ENCODE measurements at regions not wholly inside any gene's neighbourhood (a gene's known extent, or its start where the extent isn't known, plus 50 kb on each side); places are given as distances from the start of the nearest gene placed in this dataset.

DNA sequence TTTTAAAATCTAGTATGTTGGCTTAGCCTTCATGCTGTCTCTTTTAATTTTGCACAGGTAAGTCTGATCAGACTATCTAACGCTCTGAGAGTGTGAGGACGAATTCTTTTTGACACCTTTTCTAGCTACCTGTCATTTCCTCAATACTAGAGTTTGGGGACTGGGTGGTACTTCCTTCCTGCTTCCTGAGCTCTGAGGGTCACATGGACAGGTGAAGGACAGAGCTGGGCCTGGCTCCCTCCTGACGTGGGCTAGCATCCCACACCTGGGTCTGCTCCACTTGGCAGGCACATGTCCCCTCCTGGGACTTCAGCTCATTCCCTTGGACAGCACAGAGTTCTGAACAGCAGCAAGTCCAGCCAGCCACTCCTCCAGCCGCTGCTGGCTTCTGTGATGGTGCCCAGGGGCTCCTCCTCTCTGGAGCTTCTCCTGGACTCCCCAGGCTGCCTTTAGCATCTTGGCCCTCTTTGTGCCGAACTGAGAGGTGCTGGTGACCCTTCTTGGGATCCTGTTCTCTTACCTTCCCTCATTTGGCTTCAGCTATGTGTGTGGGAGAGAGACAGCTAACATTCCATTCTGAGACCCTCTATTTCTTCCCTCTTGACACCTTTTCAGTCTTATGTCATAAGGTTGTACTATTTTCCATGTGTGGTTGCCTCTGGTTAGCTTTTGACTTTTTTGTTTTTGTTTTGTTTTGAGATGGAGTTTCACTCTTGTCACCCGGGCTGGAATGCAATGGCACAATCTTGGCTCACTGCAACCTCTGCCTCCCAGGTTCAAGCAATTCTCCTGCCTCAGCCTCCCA lies 106.9 kb downstream of the B3GNT2 start:
- no peak for DNase-seq (ENCODE audit: low spot score)

DNA sequence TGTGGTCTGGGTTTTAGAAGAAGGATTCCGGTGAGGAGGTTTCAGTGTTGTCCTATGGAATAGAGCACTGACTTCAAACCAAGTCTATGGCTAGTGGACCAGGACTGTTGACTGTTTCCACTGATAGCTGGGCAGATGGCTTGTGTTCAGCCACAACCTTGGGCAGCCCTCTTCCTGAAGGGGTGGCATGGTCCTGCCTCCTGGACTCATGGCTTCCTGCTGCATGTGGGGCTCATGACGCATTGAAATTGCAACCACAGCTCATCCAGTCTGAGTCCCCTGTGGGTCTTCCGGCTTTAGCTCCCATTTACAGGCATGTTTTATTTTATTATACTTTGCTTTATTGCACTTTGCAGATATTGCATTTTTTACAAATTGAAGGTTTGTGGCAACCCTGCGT lies 105.0 kb downstream of the B3GNT2 start:
- no peak for DNase-seq (ENCODE audit: low spot score)

DNA sequence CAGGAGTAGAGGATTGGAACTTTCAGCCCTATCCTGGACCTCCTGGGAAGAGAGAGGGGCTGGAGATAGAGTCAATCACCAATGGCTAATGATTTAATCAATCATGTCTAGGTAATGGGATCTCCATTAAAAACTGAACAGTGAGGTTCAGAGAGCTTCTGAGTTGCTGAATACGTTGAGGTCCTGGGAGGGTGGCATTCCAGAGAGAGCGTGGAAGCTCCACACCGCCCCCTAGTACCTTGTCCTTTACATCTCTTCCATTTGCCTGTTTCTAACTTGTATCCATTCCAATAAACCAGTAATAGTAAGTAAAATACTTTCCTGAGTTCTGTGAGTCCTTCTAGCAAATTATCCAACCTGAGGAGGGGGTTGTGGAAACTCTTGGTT lies 101.7 kb downstream of the B3GNT2 start:
- peak; percentile 72 for DNase-seq (ENCODE audit: low spot score)

- DNase-seq (ENCODE audit: low spot score), result no peak
Observed at GRCh38 chr2:62296832-62297623, 101.1 kb downstream of the B3GNT2 start.

GRCh38 chr2:62296034-62296831 lies 100.3 kb downstream of the B3GNT2 start:
- DNase-seq (ENCODE audit: low spot score), result no peak

DNA sequence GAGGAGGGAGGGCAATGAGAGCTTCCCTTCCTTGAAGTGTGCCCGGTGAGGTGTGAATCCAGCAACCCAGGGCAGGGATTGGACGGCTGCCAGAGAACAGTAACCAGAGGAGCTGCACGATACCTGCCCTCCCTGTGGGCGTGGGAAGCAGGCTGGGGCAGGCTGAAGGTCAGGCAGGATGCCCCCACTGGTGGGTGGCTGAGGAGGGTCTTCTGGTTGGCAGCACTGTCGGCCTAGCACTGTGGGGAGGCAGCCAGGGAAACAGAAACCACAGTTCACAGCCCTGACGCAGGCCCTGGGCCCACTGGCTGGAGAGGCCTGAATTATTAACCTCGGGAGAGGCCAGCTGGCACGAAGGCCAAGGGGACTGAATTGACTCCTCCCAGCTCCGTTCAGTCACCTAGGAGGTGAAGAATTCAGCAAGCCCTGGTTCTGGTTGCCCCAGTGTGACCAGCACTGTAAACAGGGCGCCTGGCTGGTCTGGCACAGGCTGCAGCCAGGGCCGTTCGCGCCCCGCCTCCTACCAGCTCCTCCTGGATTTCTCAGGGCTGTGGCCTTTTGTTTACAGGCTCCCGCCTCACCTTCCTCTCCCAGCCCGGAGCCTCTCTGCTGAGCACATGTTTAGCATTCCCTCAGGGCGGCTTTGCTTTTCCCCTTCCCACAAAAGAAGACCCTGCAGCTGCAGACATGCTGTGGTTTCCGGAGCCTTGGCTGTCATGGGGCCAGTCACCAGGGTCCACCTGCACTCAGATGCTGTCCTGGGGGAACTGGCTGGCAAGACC lies 97.8 kb downstream of the B3GNT2 start:
- no peak for DNase-seq (ENCODE audit: low spot score)

GRCh38 chr2:62293151-62293489 lies 97.2 kb downstream of the B3GNT2 start:
- DNase-seq (ENCODE audit: low spot score), result no peak

DNA sequence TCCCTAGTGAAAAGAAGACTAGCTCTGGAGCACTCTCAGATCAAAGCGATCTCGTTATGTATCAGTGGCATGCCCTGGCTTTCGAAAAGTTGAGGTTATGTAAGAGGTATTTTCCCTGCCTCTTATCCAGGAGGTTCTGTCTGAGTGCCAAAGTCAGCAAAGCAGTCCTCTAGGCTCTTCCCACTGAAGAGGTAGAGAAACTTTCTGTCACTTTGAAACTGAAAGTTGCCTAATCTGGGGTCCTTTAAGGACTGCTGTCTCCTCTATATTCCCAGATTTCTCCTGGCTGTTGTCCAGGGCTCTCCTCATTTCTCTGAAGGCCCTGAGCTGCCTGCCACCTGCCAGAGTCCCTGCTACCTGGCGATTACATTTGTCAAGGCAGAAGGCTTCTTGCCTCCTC lies 96.3 kb downstream of the B3GNT2 start:
- DNase-seq (ENCODE audit: low spot score), result no peak

DNA sequence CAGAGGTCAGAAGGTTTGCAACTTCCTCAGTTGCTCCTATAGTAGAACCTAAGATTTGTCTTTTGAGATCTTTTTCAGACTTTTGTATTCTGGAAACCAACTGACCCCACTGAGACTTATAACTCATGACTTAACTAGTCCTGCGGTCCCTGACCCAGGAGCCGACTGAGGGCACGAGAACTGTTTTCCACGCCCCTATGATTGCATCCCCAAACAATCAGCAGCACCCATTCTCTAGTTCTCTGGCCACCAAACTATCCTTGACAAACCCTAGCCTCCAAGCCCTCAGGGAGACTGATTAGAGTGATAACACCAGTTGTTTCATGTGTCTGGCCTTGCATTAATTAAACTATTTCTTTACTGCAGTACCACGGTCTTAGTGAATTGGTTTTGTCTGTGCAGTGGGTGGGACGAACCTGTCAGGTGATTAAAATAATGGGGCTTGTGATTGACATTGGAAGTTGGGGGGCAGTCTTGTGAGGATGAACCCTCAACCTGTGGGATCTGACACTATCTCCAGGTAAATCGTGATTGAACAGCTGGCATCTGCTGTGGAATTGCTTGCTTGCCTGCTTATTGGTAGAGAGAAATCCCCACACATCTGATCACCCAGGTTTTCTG lies 95.7 kb downstream of the B3GNT2 start:
- DNase-seq (ENCODE audit: low spot score), result no peak

DNA sequence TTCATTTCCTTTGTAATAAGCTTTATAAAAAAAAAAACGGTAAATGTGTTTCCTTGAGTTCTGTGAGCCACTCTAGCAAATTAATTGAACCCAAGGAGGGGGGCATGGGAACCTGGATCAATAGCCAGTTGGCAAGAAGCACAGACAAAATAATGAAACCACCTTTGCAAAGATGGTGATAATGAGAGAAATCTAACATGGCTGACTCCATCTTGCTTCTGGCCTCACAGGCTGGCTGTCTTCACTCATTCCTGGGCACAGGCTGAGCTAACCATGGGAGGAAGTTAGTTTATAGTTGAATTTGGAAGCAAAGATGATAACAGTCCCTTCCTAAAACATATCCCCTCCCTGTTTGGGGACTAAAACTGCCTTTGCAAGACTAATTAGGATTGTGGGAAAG lies 95.1 kb downstream of the B3GNT2 start:
- no peak for DNase-seq (ENCODE audit: low spot score)

DNA sequence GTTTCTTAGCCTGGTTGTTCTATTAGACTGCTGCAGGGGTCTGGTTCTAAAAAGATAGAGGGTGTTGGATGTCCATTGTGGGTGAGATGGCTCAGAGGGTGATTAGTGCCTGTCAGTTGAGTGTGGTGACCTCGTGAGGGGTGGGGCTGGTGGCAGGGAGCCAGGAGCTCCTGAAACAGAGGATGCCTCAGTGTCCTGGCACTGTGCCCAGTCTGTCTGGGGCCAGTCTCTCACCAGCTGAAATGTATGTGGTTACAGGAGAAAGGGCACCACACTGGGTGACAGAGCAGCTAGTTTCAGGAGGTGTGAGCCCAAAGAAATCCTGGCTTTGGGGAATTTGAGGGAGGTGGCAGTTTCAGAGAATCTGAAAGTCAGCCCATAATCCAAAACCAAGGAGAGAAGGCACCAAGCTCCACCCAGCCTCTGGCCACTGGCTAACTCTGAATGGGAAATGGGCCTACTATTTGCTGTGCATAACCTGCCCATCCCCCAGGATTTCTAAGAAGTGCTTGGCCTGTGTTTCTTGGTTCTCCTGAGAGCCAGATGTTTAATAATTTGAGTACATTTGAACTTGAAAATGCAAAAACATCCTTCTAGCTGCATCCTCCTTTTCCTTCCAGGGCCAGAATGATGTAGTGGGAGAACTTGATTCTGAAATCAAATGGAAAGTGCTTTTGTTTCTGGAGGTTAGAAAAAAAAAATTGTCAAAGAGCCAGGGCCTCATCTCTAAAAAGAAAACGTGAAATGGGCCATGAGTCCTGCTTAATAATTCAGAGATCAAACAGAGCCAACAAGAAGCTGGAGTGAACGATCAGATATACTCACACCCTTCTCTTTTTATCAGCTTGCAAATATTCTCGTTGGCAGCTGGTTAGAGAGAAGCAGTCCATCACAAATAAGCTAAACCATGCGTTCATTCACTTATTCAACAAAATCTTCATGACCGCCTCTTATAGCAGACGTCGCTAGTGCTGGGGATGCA lies 92.3 kb downstream of the B3GNT2 start:
- DNase-seq (ENCODE audit: low spot score), result no peak

DNA sequence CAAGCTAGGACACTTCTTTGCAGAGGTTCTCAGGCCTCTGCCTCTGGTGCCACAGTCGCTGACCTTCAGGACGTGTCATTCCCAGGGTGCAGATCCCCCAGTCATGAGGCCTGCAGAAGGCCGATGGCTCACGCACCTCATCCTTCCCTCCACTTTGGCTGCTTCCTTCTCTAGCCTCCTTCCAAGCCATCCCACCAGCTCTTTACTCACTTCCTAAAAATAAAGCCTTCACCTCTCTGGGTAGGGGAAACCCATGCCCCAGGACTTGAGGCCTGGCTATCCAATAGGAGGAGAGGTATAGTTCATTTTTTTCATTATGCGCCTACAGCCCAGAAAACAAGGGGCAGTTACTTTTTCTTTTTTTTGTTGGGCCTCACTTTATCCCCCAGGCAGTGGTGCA lies 91.4 kb downstream of the B3GNT2 start:
- DNase-seq (ENCODE audit: low spot score), result no peak

GRCh38 chr2:62286089-62286785 lies 90.3 kb downstream of the B3GNT2 start:
- no peak for DNase-seq (ENCODE audit: low spot score)

- DNase-seq (ENCODE audit: low spot score), result no peak
Observed at GRCh38 chr2:62284980-62285379, 89.1 kb downstream of the B3GNT2 start.

GRCh38 chr2:62284471-62284870 lies 88.6 kb downstream of the B3GNT2 start:
- no peak for DNase-seq (ENCODE audit: low spot score)

GRCh38 chr2:62283147-62283546 lies 87.2 kb downstream of the B3GNT2 start:
- DNase-seq (ENCODE audit: low spot score), result no peak

- DNase-seq (ENCODE audit: low spot score), result no peak
Observed at GRCh38 chr2:62281663-62282062, 85.7 kb downstream of the B3GNT2 start.

DNA sequence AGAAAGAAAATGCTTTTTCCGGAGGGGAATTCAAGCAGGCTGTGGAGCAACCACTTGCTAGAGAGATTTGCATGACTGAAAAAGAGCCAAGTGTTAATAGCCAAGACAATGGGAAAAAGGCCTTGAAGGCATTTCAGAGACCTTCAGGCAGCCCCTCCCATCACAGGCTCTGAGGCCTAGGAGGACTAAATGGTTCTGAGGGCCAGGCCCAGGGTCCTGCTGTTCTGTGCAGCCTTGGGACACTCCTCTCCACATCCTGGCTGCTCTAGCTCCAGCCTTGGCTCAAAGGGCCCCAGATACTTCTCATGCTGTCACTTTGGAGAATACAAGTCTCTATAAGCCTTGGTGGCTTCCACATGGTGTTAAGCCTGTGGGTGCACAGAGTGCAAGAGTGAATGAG lies 81.8 kb downstream of the B3GNT2 start:
- no peak for DNase-seq (ENCODE audit: low spot score)

Measured in HuH-7 (cell line).